Testis (tissue), 2 donors: ENCODE measurements at regions not wholly inside any gene's neighbourhood (a gene's known extent, or its start where the extent isn't known, plus 50 kb on each side); places are given as distances from the start of the nearest gene placed in this dataset.

ENCODE experiments used
- CTCF ChIP-seq, 3 experiments: fragments of 450-650 bp in 2 of 3; fragments of 200-600 bp in 1 of 3; sonication (generic) in 1 of 3; IDR thresholded peaks; one replicate each; pipeline ENCODE4 v1.5.1; 2016 to 2019; ENCODE audit warnings: antibody characterized with exemption in 3 of 3, mild to moderate bottlenecking in 2 of 3, moderate library complexity in 1 of 3
- POLR2A ChIP-seq: fragments of 450-650 bp; IDR thresholded peaks from one replicate; pipeline ENCODE4 v1.6.1; 2017; ENCODE audit warnings: antibody characterized with exemption, mild to moderate bottlenecking, moderate library complexity

GRCh38 chr13:74450525-74450845 lies 316.3 kb upstream of the KLF12 start:
- TF ChIP-seq POLR2A = no peak
- no peak for TF ChIP-seq CTCF (IDR thresholded peaks at IDR 0.05)
